Stimulated activated CD4-positive, alpha-beta T cell treated with anti-CD3 and anti-CD28 coated beads, Interleukin-2, amount 100 ng/mL, for 48 hours (primary cell): ENCODE measurements at regions not wholly inside any gene's neighbourhood (a gene's known extent, or its start where the extent isn't known, plus 50 kb on each side); places are given as distances from the start of the nearest gene placed in this dataset.

Experiments used
- DNase-seq, 2 donors: peaks; one replicate each; pipeline ENCODE4 v3.0.0-alpha.2; 2020

GRCh38 chr16:35170610-35171009 lies 1711.2 kb downstream of the TP53TG3F start:
- DNase-seq = no peak

DNA sequence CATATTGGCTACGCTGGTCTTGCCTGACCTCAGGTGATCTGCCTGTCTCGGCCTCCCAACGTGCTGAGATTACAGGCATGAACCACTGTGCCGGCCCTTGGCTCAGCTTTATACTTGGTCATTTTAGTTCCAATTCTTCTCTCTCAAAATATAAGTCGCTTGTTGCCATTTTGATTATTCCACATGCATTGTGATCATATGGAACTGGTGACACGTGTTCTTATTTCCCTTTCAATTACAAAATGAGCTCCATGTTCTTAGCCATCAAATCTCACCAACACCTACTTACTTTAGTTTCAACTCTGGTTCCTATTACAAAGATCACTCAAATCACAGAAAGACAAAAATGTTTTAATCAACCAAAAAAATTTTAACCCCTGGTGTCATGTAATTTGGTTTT lies 1711.7 kb downstream of the TP53TG3F start:
- DNase-seq = no peak

- no peak for DNase-seq
These were observed 1713.9 kb downstream of the TP53TG3F start for GRCh38 chr16:35173295-35173694.

GRCh38 chr16:35174016-35174415 lies 1714.6 kb downstream of the TP53TG3F start:
- DNase-seq = no peak

- no peak for DNase-seq
These were observed 1717.0 kb downstream of the TP53TG3F start for GRCh38 chr16:35176449-35176848.

GRCh38 chr16:35177851-35178250 lies 1718.4 kb downstream of the TP53TG3F start:
- DNase-seq = no peak

DNA sequence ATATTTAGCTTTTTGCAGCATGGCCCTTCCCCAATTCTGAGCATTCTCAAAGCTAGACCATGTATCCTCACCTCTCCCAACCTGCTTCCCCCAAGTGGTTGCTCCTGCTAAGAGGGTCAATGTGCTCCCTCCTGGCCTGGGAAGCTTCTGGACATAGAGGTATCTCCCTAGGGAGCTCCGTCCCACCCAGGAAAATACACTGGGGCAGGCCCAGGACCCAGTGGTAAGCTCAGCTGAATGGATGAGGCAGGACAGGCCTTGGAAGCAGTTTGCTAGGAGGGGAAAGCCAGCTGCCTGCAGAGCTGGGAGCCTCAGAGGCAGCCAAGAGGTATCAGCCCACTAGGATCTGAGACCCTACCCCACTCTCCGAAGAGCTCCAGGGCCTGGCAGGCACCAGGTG lies 1721.6 kb downstream of the TP53TG3F start:
- no peak for DNase-seq

- DNase-seq = no peak
These were observed 1722.1 kb downstream of the TP53TG3F start for GRCh38 chr16:35181422-35182030.

DNA sequence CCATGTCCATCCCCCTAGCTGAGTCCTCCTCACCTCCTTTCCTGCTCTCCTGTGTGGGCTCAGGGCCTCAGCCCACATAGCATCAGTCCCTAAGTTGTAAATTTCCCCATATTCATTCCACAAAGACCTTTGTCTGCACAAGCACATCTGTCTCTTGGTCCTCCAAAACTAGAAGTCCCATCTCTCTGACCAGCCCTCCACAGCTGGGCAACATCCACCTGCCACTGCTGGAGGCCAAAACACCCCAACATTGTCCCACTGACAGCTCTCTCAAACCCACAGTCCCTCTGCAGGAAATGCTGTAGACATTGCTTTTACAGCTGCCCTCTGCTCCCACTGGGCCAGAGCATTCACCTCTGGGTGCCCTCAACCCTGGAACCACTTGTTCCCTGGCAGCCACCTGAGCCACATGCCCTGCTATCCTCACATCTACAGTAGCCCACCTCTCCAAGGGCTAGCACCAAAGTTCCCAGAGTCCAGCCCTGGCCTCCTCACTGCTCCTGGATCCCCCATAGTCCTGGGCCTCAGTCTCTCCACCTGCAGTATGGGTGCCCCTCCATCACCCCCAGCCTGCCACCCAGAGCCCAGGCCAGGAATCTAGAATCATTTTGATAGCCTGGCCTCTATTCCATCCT lies 1722.7 kb downstream of the TP53TG3F start:
- no peak for DNase-seq

DNA sequence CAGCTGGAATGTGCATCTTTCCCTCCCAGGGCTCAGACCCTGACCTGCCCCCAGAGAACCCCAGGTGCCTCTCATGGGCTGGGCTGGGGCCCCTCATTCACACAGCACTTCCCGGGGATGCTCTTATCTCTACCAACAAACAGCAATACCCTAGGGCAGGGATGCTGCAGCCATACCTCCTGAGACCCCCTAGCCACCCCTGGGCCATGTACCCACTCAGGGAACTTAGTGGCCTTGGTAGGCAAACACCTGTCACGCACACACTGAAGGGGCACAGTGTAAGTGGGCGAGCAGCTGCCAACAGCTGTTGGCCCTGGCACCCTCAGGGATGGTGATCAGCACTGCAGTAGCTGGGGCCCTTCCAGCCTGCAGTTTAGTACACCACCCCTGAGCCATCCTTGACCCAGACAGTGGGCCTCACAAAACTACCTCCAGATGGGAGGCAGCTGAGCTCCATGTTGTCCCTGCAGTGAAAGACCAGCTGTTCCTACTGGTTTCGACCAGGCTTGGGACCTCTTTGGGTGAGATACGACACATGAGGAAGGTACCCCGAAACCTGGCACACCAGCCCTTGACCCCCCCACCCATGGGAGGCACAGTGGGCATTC lies 1723.6 kb downstream of the TP53TG3F start:
- no peak for DNase-seq

GRCh38 chr16:35184356-35184870 lies 1725.0 kb downstream of the TP53TG3F start:
- DNase-seq = no peak

GRCh38 chr16:35185366-35186044 lies 1726.1 kb downstream of the TP53TG3F start:
- DNase-seq = no peak

DNA sequence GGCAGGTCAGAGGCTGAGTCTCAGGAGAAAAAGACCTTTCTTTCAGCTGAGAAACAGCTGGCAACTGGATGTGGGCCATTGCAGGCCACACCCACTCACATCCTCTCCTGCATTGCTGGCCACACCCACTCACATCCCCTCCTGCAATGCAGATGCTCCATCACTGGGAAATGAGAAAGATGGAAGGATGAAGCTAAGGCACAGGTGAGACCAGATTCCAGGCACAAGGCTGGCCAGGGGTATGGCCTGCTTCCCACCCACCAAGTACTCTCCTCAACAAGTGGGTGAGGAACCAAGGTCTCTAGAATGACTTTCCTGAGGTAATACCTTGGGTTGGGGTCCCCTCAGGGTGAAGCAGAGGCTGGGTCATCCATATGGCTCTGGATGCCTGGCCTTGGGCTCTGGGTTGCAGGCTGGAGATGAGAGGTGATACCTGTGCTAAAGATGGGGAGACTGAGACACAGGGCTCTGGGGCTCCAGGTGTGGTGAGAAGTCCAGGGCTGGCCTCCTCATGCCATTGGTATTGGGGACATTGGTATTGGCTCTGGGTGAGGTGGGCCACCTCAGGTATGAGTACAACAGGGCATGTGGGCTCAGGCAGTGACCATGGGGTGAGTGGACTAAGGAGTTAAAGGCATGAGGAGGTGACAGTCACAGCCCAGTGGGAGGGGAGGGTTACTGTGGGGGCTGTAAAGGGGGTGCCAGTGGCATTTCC lies 1726.8 kb downstream of the TP53TG3F start:
- no peak for DNase-seq

DNA sequence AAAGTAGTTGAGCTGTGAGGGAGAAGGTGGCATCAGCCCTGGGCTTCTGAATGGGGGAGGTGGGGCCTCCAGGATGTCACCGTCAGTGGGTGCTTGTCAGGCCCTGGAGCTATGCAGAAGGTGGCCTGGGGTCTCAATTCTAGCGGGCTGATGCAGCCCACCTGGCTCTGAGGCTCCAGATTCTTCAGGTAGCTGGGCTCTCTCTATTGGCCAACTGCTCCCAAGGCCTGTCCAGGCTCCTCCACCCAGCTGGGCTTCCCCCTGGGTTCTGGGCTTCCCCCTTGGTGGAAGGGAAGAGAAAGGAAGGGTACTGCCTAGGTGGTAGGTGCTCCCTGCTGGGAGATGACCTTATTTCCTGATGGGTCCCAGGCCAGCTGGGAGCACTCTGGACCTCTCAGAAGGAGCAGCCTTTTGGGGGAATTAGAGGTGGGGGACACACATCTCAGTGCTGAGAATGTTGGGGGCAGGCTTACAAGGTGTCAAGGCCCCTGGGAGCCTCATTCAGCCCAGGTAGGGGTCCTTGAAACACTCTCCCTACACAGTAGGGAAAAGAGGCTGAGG lies 1728.3 kb downstream of the TP53TG3F start:
- DNase-seq = no peak

GRCh38 chr16:35188288-35189155 lies 1729.1 kb downstream of the TP53TG3F start:
- DNase-seq = no peak

GRCh38 chr16:35192993-35193392 lies 1733.6 kb downstream of the TP53TG3F start:
- no peak for DNase-seq

GRCh38 chr16:35193956-35194355 lies 1734.5 kb downstream of the TP53TG3F start:
- DNase-seq = no peak

GRCh38 chr16:35194681-35195080 lies 1735.3 kb downstream of the TP53TG3F start:
- DNase-seq = no peak

GRCh38 chr16:35195173-35195863 lies 1735.9 kb downstream of the TP53TG3F start:
- DNase-seq = no peak

DNA sequence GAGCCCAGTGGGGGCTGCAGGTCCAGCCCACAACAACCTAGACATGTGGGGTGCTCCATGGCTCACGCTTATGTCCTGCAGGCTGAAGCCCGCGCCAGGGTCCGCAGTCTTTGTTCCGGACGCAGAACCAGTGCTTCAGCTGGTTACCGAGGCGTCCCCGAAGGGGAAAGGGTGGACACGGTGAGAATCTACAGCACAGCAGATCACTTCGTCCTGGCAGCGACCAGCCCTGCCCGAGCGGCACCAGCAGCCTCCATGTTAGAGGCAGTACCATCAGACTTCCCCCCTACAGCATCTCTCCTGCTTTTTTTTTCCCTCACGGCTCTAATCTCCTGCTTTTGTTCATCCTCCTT lies 1736.4 kb downstream of the TP53TG3F start:
- DNase-seq = no peak

DNA sequence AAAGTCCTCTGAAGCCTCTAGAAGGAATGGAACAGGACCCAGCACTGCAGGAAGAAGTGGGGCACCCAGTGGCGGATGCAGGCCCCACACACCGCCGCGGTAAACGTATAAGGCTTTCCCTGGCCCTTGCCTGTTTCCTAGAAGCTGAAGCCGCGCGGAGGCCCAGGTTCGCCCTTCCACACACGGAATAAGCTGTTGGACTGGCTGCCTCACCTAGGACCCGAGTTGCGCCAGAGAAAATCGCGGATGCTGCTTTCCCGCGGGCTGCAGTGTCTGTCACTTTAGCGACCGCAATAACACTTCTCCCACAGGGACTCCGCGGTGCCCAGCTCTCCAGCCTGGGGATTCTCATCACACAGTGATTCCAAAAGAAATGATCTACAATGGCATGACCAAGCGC lies 1736.9 kb downstream of the TP53TG3F start:
- DNase-seq = no peak
